Progenitor cell of endocrine pancreas (in vitro differentiated cells): ENCODE measurements at regions not wholly inside any gene's neighbourhood (a gene's known extent, or its start where the extent isn't known, plus 50 kb on each side); places are given as distances from the start of the nearest gene placed in this dataset.

ENCODE experiments used
- DNase-seq: peaks from one replicate; pipeline ENCODE4 v3.0.0; 2021; ENCODE audit warnings: low spot score; ENCODE audit not compliant: unreplicated experiment
- H3K27ac Mint-ChIP-seq: 2 replicates; pipeline ENCODE4 v1.8.0; 2021; ENCODE audit warnings: mild to moderate bottlenecking, moderate library complexity, mixed read lengths
- H3K27me3 Mint-ChIP-seq: 2 replicates; pipeline ENCODE4 v1.8.0; 2021; ENCODE audit warnings: mixed read lengths
- H3K36me3 Mint-ChIP-seq: 2 replicates; pipeline ENCODE4 v1.8.0; 2022; ENCODE audit warnings: mixed read lengths; ENCODE audit not compliant: insufficient read depth
- H3K4me1 Mint-ChIP-seq: 2 replicates; pipeline ENCODE4 v1.8.0; 2021; ENCODE audit warnings: low read depth, mixed read lengths
- H3K4me3 Mint-ChIP-seq: 2 replicates; pipeline ENCODE4 v1.8.0; 2021; ENCODE audit warnings: low read depth, mild to moderate bottlenecking, moderate library complexity, mixed read lengths
- H3K9me3 Mint-ChIP-seq: 2 replicates; pipeline ENCODE4 v1.8.0; 2021; ENCODE audit warnings: low read depth, mixed read lengths
- TF ChIP-seq, protein P1 (sequence below): fragments of 200-600 bp; sonication (generic); IDR thresholded peaks from one replicate; pipeline ENCODE4 v1.5.0; 2021; ENCODE audit warnings: antibody characterized with exemption, mild to moderate bottlenecking; ENCODE audit not compliant: unreplicated experiment

DNA sequence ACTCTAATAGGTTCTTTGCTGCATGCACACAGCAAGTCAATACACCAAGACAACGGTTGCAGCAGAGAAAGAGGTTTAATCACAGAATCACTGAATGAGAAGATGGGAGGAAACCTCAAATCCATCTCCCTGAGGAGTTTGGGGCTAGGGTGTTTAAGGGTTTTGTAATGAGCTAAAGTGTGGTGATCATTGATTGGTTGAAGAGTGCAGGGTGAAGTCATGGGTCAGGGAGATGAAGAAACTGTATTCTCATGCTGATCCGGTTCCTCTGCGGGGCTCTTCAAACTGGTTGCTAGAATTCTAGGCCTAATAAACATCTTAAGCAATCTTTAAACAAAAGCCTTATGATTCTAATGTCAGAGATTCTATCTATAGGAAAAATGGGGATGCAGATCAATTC, 432.5 kb upstream of the FAM47C start:
- H3K4me3 Mint-ChIP-seq: no peak overlapping the region
- TF ChIP-seq, protein P1, sequence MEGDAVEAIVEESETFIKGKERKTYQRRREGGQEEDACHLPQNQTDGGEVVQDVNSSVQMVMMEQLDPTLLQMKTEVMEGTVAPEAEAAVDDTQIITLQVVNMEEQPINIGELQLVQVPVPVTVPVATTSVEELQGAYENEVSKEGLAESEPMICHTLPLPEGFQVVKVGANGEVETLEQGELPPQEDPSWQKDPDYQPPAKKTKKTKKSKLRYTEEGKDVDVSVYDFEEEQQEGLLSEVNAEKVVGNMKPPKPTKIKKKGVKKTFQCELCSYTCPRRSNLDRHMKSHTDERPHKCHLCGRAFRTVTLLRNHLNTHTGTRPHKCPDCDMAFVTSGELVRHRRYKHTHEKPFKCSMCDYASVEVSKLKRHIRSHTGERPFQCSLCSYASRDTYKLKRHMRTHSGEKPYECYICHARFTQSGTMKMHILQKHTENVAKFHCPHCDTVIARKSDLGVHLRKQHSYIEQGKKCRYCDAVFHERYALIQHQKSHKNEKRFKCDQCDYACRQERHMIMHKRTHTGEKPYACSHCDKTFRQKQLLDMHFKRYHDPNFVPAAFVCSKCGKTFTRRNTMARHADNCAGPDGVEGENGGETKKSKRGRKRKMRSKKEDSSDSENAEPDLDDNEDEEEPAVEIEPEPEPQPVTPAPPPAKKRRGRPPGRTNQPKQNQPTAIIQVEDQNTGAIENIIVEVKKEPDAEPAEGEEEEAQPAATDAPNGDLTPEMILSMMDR: no peak
- DNase-seq: no peak
- no peak overlapping the region for H3K27ac Mint-ChIP-seq
- H3K27me3 Mint-ChIP-seq: no peaks in the 10 kb centered on the region
- H3K36me3 Mint-ChIP-seq: no peaks in the 10 kb centered on the region
- H3K4me1 Mint-ChIP-seq: peaks cover 4% of the 10 kb centered on the region
- H3K9me3 Mint-ChIP-seq: peaks cover 13% of the 10 kb centered on the region

DNA sequence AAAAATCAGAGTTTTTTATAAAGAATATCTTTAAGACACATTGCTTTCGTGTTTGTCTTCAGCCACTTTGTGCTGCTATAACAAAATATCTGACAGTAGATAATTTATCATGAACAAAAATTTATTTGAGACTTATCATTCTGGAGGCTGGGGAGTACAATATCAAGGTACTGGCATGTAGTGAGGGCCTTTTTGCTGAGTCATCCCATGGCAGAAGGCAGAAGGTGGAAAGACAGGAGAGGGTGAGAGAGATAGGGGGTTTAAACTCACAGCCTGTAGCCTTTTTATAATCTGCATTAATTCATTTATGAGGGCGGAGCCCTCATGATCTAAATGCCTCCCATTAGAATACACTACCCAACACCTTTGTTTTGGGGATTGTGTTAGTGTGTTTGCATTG, 431.2 kb upstream of the FAM47C start:
- TF ChIP-seq, protein P1: no peak
- H3K9me3 Mint-ChIP-seq: peaks cover 13% of the 10 kb centered on the region
- DNase-seq: no peak
- H3K27ac Mint-ChIP-seq: no peak overlapping the region
- no peak overlapping the region for H3K4me3 Mint-ChIP-seq
- peaks cover 4% of the 10 kb centered on the region for H3K4me1 Mint-ChIP-seq
- H3K27me3 Mint-ChIP-seq: no peaks in the 10 kb centered on the region
- no peaks in the 10 kb centered on the region for H3K36me3 Mint-ChIP-seq

GRCh38 chrX:36581030-36581429, 427.1 kb upstream of the FAM47C start:
- peaks cover 19% of the 10 kb centered on the region for H3K9me3 Mint-ChIP-seq

GRCh38 chrX:36583674-36584073, 424.5 kb upstream of the FAM47C start:
- TF ChIP-seq, protein P1: no peak
- no peak for DNase-seq
- Mint-ChIP-seq H3K4me3 (no peak overlapping the region), H3K9me3 (peaks cover 17% of the 10 kb centered on the region), H3K27ac (no peak overlapping the region), H3K4me1 (no peaks in the 10 kb centered on the region), H3K27me3 (no peaks in the 10 kb centered on the region), H3K36me3 (no peaks in the 10 kb centered on the region)

More at GRCh38 chrX:36581030-36581429, 427.1 kb upstream of the FAM47C start:
- Mint-ChIP-seq H3K27ac (no peak overlapping the region), H3K4me3 (no peak overlapping the region), H3K36me3 (no peaks in the 10 kb centered on the region), H3K4me1 (peaks cover 3% of the 10 kb centered on the region), H3K27me3 (no peaks in the 10 kb centered on the region)
- TF ChIP-seq, protein P1: no peak
- no peak for DNase-seq

GRCh38 chrX:36609616-36610585, 398.3 kb upstream of the FAM47C start:
- no peak for DNase-seq
- TF ChIP-seq, protein P1: no peak
- Mint-ChIP-seq H3K36me3 (no peaks in the 10 kb centered on the region), H3K4me1 (peaks cover 5% of the 10 kb centered on the region), H3K27ac (no peak overlapping the region), H3K9me3 (peaks cover 35% of the 10 kb centered on the region), H3K4me3 (no peak overlapping the region), H3K27me3 (no peaks in the 10 kb centered on the region)
